Astrocyte (in vitro differentiated cells and primary cell): ENCODE measurements at regions not wholly inside any gene's neighbourhood (a gene's known extent, or its start where the extent isn't known, plus 50 kb on each side); places are given as distances from the start of the nearest gene placed in this dataset.

Source experiments
- DNase-seq: peaks from one replicate; pipeline ENCODE4 v3.0.0-alpha.2; 2010; ENCODE audit warnings: low read depth
- FAIRE-seq: peaks from 2 replicates; lab custom pipeline; 2011; peaks lifted over from hg19 to GRCh38; lab: Jason Lieb, UNC
- H2AFZ ChIP-seq: 2 replicates; pipeline ENCODE4 v1.6.0; 2012; ENCODE audit warnings: low read depth, low read length, inconsistent platforms
- H3K27ac ChIP-seq: 2 replicates; pipeline ENCODE4 v1.5.1; 2011; ENCODE audit warnings: low read depth, low read length, inconsistent platforms
- H3K27me3 ChIP-seq: 2 replicates; pipeline ENCODE4 v1.6.0; 2011; ENCODE audit warnings: low read length, inconsistent platforms; ENCODE audit not compliant: insufficient read depth
- H3K36me3 ChIP-seq: 2 replicates; pipeline ENCODE4 v1.5.1; 2011; ENCODE audit warnings: low read length, inconsistent platforms; ENCODE audit not compliant: insufficient read depth
- H3K4me1 ChIP-seq: 2 replicates; pipeline ENCODE4 v1.5.1; 2011; ENCODE audit warnings: low read length, inconsistent platforms; ENCODE audit not compliant: insufficient read depth
- H3K4me2 ChIP-seq: 2 replicates; pipeline ENCODE4 v1.6.0; 2012; ENCODE audit warnings: low read length, inconsistent platforms
- H3K4me3 ChIP-seq: 2 replicates; pipeline ENCODE4 v1.5.1; 2011; ENCODE audit warnings: low read depth, mild to moderate bottlenecking, low read length, inconsistent platforms; ENCODE audit not compliant: insufficient read depth
- H3K79me2 ChIP-seq: 2 replicates; pipeline ENCODE4 v1.6.0; 2012; ENCODE audit warnings: mild to moderate bottlenecking, low read length, inconsistent platforms; ENCODE audit not compliant: insufficient read depth
- H3K9ac ChIP-seq: 2 replicates; pipeline ENCODE4 v1.6.0; 2012; ENCODE audit warnings: mild to moderate bottlenecking, low read length, inconsistent platforms
- H3K9me3 ChIP-seq: 2 replicates; pipeline ENCODE4 v1.5.1; 2012; ENCODE audit warnings: low read depth, mild to moderate bottlenecking, low read length, inconsistent platforms; ENCODE audit not compliant: insufficient read depth
- H4K20me1 ChIP-seq: 2 replicates; pipeline ENCODE4 v1.6.0; 2012; ENCODE audit warnings: low read length, inconsistent platforms; ENCODE audit not compliant: insufficient read depth
- H3K27ac Mint-ChIP-seq: one replicate; pipeline ENCODE4 v1.8.0; 2021; ENCODE audit warnings: mild to moderate bottlenecking, mixed read lengths; ENCODE audit not compliant: unreplicated experiment
- H3K27me3 Mint-ChIP-seq: one replicate; pipeline ENCODE4 v1.8.0; 2021; ENCODE audit warnings: low read depth, mixed read lengths; ENCODE audit not compliant: unreplicated experiment
- H3K36me3 Mint-ChIP-seq: one replicate; pipeline ENCODE4 v1.8.0; 2021; ENCODE audit warnings: low read depth, mixed read lengths; ENCODE audit not compliant: unreplicated experiment
- H3K4me1 Mint-ChIP-seq: one replicate; pipeline ENCODE4 v1.8.0; 2021; ENCODE audit warnings: low read depth, mixed read lengths; ENCODE audit not compliant: unreplicated experiment
- H3K4me3 Mint-ChIP-seq: one replicate; pipeline ENCODE4 v1.8.0; 2021; ENCODE audit warnings: mild to moderate bottlenecking, moderate library complexity, mixed read lengths; ENCODE audit not compliant: unreplicated experiment
- H3K9me3 Mint-ChIP-seq: one replicate; pipeline ENCODE4 v1.8.0; 2021; ENCODE audit warnings: mild to moderate bottlenecking, mixed read lengths; ENCODE audit not compliant: unreplicated experiment
- EZH2 ChIP-seq: IDR thresholded peaks from 2 replicates; pipeline ENCODE4 v1.6.1; 2012; ENCODE audit warnings: mild to moderate bottlenecking, low read length, inconsistent platforms; ENCODE audit not compliant: insufficient read depth
- TF ChIP-seq, protein P1 (sequence below): IDR thresholded peaks from 2 replicates; pipeline ENCODE4 v1.5.1; 2011; ENCODE audit warnings: low read depth, mild to moderate bottlenecking, inconsistent platforms, low read length, moderate library complexity; ENCODE audit not compliant: insufficient read depth

DNA sequence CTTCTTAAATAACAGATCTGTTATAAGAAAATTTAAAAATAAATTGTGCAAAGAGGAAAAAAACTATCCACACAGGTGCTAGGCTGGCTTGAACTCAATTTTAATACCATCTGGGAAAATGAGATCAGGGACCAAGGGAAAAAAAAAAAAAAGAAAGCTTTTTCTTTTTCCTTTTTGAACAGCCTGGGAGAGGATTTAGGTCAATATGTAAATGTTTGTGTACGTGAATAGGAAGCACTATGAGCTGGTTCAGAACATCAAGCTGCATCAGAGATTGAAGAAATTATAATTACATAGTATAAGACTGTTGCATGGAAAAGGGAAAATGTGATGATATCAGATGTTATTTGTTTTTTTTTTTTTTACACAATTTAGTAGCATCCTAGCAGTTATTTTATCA lies 548.0 kb downstream of the ARL4A start:
- Histone ChIP-seq H3K4me1 (peaks cover 4% of the 10 kb centered on the region), H3K27me3 (no peaks in the 10 kb centered on the region), H3K36me3 (no peaks in the 10 kb centered on the region), H3K4me2 (no peak overlapping the region), H3K79me2 (no peaks in the 10 kb centered on the region), H3K27ac (no peak overlapping the region), H3K9ac (no peak overlapping the region), H3K4me3 (no peak overlapping the region), H2AFZ (no peak overlapping the region), H3K9me3 (no peaks in the 10 kb centered on the region), H4K20me1 (no peaks in the 10 kb centered on the region)
- FAIRE-seq (no peak), DNase-seq (no peak)
- H3K9me3 Mint-ChIP-seq = no peaks in the 10 kb centered on the region
- no peaks in the 10 kb centered on the region for H3K27me3 Mint-ChIP-seq
- H3K27ac Mint-ChIP-seq = no peak overlapping the region
- peaks cover 2% of the 10 kb centered on the region for H3K4me1 Mint-ChIP-seq
- TF ChIP-seq EZH2 = no peak
- TF ChIP-seq, protein P1, sequence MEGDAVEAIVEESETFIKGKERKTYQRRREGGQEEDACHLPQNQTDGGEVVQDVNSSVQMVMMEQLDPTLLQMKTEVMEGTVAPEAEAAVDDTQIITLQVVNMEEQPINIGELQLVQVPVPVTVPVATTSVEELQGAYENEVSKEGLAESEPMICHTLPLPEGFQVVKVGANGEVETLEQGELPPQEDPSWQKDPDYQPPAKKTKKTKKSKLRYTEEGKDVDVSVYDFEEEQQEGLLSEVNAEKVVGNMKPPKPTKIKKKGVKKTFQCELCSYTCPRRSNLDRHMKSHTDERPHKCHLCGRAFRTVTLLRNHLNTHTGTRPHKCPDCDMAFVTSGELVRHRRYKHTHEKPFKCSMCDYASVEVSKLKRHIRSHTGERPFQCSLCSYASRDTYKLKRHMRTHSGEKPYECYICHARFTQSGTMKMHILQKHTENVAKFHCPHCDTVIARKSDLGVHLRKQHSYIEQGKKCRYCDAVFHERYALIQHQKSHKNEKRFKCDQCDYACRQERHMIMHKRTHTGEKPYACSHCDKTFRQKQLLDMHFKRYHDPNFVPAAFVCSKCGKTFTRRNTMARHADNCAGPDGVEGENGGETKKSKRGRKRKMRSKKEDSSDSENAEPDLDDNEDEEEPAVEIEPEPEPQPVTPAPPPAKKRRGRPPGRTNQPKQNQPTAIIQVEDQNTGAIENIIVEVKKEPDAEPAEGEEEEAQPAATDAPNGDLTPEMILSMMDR = no peak
- no peaks in the 10 kb centered on the region for H3K36me3 Mint-ChIP-seq
- H3K4me3 Mint-ChIP-seq = no peak overlapping the region

DNA sequence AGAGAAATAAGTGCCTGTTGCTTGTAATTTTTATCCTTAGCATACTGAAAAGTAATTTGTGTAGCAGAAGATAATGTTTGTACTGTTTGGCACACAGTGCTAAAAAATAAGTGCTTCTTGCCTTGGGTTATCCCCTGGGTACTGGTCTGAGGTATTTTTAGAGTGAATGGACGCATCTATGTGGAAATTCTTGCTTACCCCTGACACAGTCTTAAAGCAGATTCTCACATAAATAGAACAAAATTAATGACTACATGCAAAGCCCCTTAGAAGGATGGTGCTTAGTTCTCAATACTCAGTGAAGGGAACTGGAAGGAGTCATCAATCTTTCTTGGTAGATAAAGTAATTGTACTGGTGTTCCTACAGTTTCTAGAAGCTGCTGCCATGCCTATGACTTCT lies 548.6 kb downstream of the ARL4A start:
- no peak overlapping the region for H2AFZ ChIP-seq
- no peaks in the 10 kb centered on the region for H3K27me3 ChIP-seq
- Mint-ChIP-seq H3K4me3 (no peak overlapping the region), H3K27me3 (no peaks in the 10 kb centered on the region), H3K4me1 (peaks cover 2% of the 10 kb centered on the region), H3K36me3 (no peaks in the 10 kb centered on the region), H3K27ac (no peak overlapping the region), H3K9me3 (no peaks in the 10 kb centered on the region)
- no peaks in the 10 kb centered on the region for H3K9me3 ChIP-seq
- H3K79me2 ChIP-seq = no peaks in the 10 kb centered on the region
- no peaks in the 10 kb centered on the region for H4K20me1 ChIP-seq
- H3K9ac ChIP-seq = no peak overlapping the region
- no peaks in the 10 kb centered on the region for H3K36me3 ChIP-seq
- TF ChIP-seq, protein P1 = no peak
- TF ChIP-seq EZH2 = no peak
- DNase-seq (no peak), FAIRE-seq (no peak)
- peaks cover 4% of the 10 kb centered on the region for H3K4me1 ChIP-seq
- no peak overlapping the region for H3K4me2 ChIP-seq
- H3K4me3 ChIP-seq = no peak overlapping the region
- H3K27ac ChIP-seq = no peak overlapping the region

DNA sequence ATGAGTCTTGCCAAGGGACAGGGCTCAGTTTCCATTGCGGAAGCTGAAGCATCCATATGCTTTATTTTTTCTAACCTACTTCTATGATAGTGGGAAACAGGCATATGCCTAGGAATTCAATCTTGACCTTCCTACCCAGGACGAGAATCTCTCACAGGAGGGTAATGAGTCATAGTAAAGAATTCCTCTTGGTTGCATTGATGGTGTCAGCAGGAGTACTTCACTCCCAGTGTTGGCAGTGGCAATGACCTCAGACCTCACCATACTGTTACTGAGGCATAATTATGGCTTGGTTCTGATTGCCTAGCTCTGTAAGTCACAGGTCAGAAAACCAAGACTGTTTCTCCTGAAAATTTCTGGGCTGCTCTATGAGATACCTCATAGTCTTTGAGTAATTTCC lies 552.9 kb downstream of the ARL4A start:
- Histone ChIP-seq H3K9ac (no peak overlapping the region), H4K20me1 (no peaks in the 10 kb centered on the region), H3K4me1 (peaks cover 4% of the 10 kb centered on the region), H3K27me3 (no peaks in the 10 kb centered on the region), H3K4me2 (no peak overlapping the region), H3K9me3 (no peaks in the 10 kb centered on the region), H2AFZ (no peak overlapping the region), H3K4me3 (no peak overlapping the region), H3K36me3 (no peaks in the 10 kb centered on the region), H3K79me2 (no peaks in the 10 kb centered on the region), H3K27ac (no peak overlapping the region)
- DNase-seq = peak; percentile 71
- Mint-ChIP-seq H3K27ac (peak overlapping the region; percentile 70), H3K4me1 (peaks cover 2% of the 10 kb centered on the region), H3K27me3 (no peaks in the 10 kb centered on the region), H3K36me3 (no peaks in the 10 kb centered on the region), H3K9me3 (no peaks in the 10 kb centered on the region), H3K4me3 (no peak overlapping the region)
- peak; percentile 26 for FAIRE-seq
- no peak for TF ChIP-seq EZH2
- TF ChIP-seq, protein P1 = no peak
